HL-60 (cell line): ENCODE measurements at regions not wholly inside any gene's neighbourhood (a gene's known extent, or its start where the extent isn't known, plus 50 kb on each side); places are given as distances from the start of the nearest gene placed in this dataset.
A peak's percentile ranks its signal among the peaks of the same experiment; 100 is the strongest.

ENCODE experiments used
- DNase-seq, 2 experiments: peaks; one replicate each; pipeline ENCODE4 v3.0.0-alpha.2; 2010 to 2020; ENCODE audit warnings: low read depth in 1 of 2, low spot score in 1 of 2
- H3K27ac ChIP-seq: fragments of 250-450 bp; sonication (Bioruptor Pico); replicated peaks from 2 replicates; pipeline ENCODE4 v1.5.1; 2020; ENCODE audit warnings: mild to moderate bottlenecking, moderate library complexity
- H3K27me3 ChIP-seq: fragments of 250-450 bp; sonication (Bioruptor Pico); 2 replicates; pipeline ENCODE4 v1.5.1; 2021; ENCODE audit warnings: mild to moderate bottlenecking, moderate library complexity; ENCODE audit not compliant: insufficient read depth, poor library complexity, severe bottlenecking
- H3K4me3 ChIP-seq: replicated peaks from 2 replicates; pipeline ENCODE4 v1.5.1; 2011; ENCODE audit warnings: mild to moderate bottlenecking, control low read depth, low read length; ENCODE audit not compliant: insufficient read depth
- GABPA ChIP-seq: IDR thresholded peaks from 2 replicates; pipeline ENCODE4 v1.6.1; 2012; ENCODE audit warnings: low read depth
- POLR2AphosphoS5 ChIP-seq: IDR thresholded peaks from 2 replicates; pipeline ENCODE4 v1.6.1; 2012; ENCODE audit warnings: low read depth
- SPI1 ChIP-seq: IDR thresholded peaks from 2 replicates; pipeline ENCODE4 v1.6.1; 2012; ENCODE audit warnings: low read depth, mild to moderate bottlenecking, borderline replicate concordance
- TF ChIP-seq, protein P1 (sequence below): IDR thresholded peaks from 2 replicates; pipeline ENCODE4 v1.6.1; 2012; ENCODE audit warnings: low read depth; ENCODE audit not compliant: insufficient replicate concordance
- TF ChIP-seq, protein P2 (sequence below): IDR thresholded peaks from one replicate; pipeline ENCODE4 v1.5.1; 2011; ENCODE audit warnings: low read length, control low read depth, inconsistent platforms; ENCODE audit not compliant: insufficient read depth

DNA sequence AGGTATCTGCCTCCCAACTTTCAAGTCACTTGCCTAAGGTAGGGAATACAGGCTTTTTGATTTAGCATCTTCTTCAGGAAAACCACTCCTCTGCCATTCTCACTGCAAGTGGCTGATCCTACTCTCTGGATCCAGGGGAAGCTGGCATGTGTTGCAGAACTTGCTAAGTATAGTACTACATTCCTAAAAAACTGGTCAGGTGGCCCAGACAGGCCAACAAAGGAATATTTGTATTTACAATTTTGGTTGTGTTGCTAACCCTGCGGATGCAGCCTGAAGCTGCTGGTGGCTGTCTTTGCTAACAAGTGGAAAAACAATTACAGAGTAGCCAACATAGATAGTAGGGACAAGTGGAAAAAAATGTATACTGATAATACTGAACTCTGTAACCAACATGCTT, 222.5 kb upstream of the STARD13 start:
- Histone ChIP-seq H3K27me3 (no peaks in the 10 kb centered on the region), H3K4me3 (no peak overlapping the region), H3K27ac (no peak overlapping the region)
- DNase-seq: no peak
- no peak for TF ChIP-seq GABPA
- TF ChIP-seq, protein P1, sequence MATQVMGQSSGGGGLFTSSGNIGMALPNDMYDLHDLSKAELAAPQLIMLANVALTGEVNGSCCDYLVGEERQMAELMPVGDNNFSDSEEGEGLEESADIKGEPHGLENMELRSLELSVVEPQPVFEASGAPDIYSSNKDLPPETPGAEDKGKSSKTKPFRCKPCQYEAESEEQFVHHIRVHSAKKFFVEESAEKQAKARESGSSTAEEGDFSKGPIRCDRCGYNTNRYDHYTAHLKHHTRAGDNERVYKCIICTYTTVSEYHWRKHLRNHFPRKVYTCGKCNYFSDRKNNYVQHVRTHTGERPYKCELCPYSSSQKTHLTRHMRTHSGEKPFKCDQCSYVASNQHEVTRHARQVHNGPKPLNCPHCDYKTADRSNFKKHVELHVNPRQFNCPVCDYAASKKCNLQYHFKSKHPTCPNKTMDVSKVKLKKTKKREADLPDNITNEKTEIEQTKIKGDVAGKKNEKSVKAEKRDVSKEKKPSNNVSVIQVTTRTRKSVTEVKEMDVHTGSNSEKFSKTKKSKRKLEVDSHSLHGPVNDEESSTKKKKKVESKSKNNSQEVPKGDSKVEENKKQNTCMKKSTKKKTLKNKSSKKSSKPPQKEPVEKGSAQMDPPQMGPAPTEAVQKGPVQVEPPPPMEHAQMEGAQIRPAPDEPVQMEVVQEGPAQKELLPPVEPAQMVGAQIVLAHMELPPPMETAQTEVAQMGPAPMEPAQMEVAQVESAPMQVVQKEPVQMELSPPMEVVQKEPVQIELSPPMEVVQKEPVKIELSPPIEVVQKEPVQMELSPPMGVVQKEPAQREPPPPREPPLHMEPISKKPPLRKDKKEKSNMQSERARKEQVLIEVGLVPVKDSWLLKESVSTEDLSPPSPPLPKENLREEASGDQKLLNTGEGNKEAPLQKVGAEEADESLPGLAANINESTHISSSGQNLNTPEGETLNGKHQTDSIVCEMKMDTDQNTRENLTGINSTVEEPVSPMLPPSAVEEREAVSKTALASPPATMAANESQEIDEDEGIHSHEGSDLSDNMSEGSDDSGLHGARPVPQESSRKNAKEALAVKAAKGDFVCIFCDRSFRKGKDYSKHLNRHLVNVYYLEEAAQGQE: no peak
- TF ChIP-seq SPI1: no peak
- TF ChIP-seq, protein P2, sequence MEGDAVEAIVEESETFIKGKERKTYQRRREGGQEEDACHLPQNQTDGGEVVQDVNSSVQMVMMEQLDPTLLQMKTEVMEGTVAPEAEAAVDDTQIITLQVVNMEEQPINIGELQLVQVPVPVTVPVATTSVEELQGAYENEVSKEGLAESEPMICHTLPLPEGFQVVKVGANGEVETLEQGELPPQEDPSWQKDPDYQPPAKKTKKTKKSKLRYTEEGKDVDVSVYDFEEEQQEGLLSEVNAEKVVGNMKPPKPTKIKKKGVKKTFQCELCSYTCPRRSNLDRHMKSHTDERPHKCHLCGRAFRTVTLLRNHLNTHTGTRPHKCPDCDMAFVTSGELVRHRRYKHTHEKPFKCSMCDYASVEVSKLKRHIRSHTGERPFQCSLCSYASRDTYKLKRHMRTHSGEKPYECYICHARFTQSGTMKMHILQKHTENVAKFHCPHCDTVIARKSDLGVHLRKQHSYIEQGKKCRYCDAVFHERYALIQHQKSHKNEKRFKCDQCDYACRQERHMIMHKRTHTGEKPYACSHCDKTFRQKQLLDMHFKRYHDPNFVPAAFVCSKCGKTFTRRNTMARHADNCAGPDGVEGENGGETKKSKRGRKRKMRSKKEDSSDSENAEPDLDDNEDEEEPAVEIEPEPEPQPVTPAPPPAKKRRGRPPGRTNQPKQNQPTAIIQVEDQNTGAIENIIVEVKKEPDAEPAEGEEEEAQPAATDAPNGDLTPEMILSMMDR: no peak
- no peak for TF ChIP-seq POLR2AphosphoS5

GRCh38 chr13:33509642-33510229, 224.2 kb upstream of the STARD13 start:
- TF ChIP-seq, protein P1: no peak
- TF ChIP-seq, protein P2: no peak
- TF ChIP-seq POLR2AphosphoS5 (no peak), SPI1 (peak; percentile 54; the same call in 1 of the 2 replicates), GABPA (peak; percentile 92)
- DNase-seq: peak; percentile 15 to 69
- H3K27ac ChIP-seq: peak overlapping the region; percentile 48
- H3K4me3 ChIP-seq: no peak overlapping the region
- no peaks in the 10 kb centered on the region for H3K27me3 ChIP-seq

DNA sequence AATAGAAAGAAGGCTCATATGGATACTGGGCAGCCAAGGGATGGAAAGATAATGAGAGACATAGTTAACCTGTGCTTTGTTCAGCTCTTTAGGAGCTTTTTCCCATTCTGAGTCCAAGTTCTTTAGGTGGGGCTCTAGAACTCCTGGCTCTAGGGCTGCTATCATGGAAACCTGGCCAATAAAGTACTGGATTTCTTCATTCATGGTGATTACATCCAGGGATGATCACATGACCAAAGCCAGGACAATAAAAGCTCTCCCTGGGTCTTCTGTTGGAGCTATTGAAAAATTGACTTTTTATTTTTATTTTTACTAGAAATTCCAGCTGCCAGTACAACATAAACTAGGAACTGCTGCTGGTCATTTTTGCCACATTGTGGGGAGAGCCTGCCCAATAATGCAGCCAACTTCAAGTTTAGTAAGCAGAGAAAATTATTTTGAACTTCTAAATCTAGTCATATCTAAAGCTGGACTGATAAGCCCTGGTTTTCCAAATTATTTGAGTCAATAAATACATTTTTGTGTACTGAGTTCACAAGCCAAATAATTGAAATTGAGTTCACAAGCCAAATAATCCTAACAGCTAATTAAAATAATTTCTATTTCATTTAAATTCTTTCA, 224.9 kb upstream of the STARD13 start:
- Histone ChIP-seq H3K4me3 (no peak overlapping the region), H3K27me3 (no peaks in the 10 kb centered on the region), H3K27ac (no peak overlapping the region)
- TF ChIP-seq SPI1: no peak
- TF ChIP-seq, protein P1: no peak
- TF ChIP-seq POLR2AphosphoS5: no peak
- TF ChIP-seq, protein P2: no peak
- TF ChIP-seq GABPA: no peak
- DNase-seq: no peak
